Neural crest cell (in vitro differentiated cells): ENCODE measurements at regions not wholly inside any gene's neighbourhood (a gene's known extent, or its start where the extent isn't known, plus 50 kb on each side); places are given as distances from the start of the nearest gene placed in this dataset.
A peak's percentile ranks its signal among the peaks of the same experiment; 100 is the strongest.

Experiments used
- DNase-seq: peaks from one replicate; pipeline ENCODE4 v3.0.0; 2021; ENCODE audit warnings: low read depth, mixed read lengths, low spot score
- H3K27ac Mint-ChIP-seq: one replicate; pipeline ENCODE4 v1.8.0; 2021; ENCODE audit warnings: mild to moderate bottlenecking, mixed read lengths; ENCODE audit not compliant: unreplicated experiment
- H3K27me3 Mint-ChIP-seq: 2 replicates; pipeline ENCODE4 v1.8.0; 2021; ENCODE audit warnings: low read depth, mild to moderate bottlenecking, mixed read lengths
- H3K36me3 Mint-ChIP-seq: 2 replicates; pipeline ENCODE4 v1.8.0; 2021; ENCODE audit warnings: low read depth, mild to moderate bottlenecking, mixed read lengths
- H3K4me1 Mint-ChIP-seq: 2 replicates; pipeline ENCODE4 v1.8.0; 2021; ENCODE audit warnings: mixed read lengths
- H3K4me3 Mint-ChIP-seq: one replicate; pipeline ENCODE4 v1.8.0; 2021; ENCODE audit warnings: mild to moderate bottlenecking, mixed read lengths
- H3K9me3 Mint-ChIP-seq: 2 replicates; pipeline ENCODE4 v1.8.0; 2021; ENCODE audit warnings: mixed read lengths
- CTCF ChIP-seq: fragments of 200-600 bp; sonication (generic); conservative IDR thresholded peaks from 2 replicates; pipeline ENCODE4 v1.5.0; 2021; ENCODE audit warnings: antibody characterized with exemption, mild to moderate bottlenecking

GRCh38 chr9:24351258-24351657 lies 194.4 kb downstream of the IZUMO3 start:
- Mint-ChIP-seq H3K27ac (no peak overlapping the region), H3K9me3 (peaks cover 3% of the 10 kb centered on the region), H3K4me3 (no peak overlapping the region), H3K4me1 (no peaks in the 10 kb centered on the region), H3K27me3 (no peaks in the 10 kb centered on the region), H3K36me3 (no peaks in the 10 kb centered on the region)
- TF ChIP-seq CTCF: no peak
- no peak for DNase-seq

GRCh38 chr9:24342457-24342856 lies 203.2 kb downstream of the IZUMO3 start:
- Mint-ChIP-seq H3K9me3 (no peaks in the 10 kb centered on the region), H3K36me3 (no peaks in the 10 kb centered on the region), H3K27ac (no peak overlapping the region), H3K4me1 (no peaks in the 10 kb centered on the region), H3K4me3 (no peak overlapping the region), H3K27me3 (no peaks in the 10 kb centered on the region)
- DNase-seq: no peak
- TF ChIP-seq CTCF: no peak

- no peak for TF ChIP-seq CTCF
- Mint-ChIP-seq H3K36me3 (no peaks in the 10 kb centered on the region), H3K4me3 (no peak overlapping the region), H3K9me3 (no peaks in the 10 kb centered on the region), H3K27me3 (no peaks in the 10 kb centered on the region), H3K4me1 (no peaks in the 10 kb centered on the region), H3K27ac (no peak overlapping the region)
- DNase-seq: no peak
Observed at GRCh38 chr9:24333629-24334028, 212.1 kb downstream of the IZUMO3 start.

GRCh38 chr9:24298912-24299311 lies 246.8 kb downstream of the IZUMO3 start:
- DNase-seq: no peak
- H3K4me1 Mint-ChIP-seq: peaks cover 5% of the 10 kb centered on the region
- no peak for TF ChIP-seq CTCF
- H3K4me3 Mint-ChIP-seq: no peak overlapping the region
- H3K27me3 Mint-ChIP-seq: no peaks in the 10 kb centered on the region
- peaks cover 9% of the 10 kb centered on the region for H3K9me3 Mint-ChIP-seq
- H3K27ac Mint-ChIP-seq: no peak overlapping the region
- peaks cover 3% of the 10 kb centered on the region for H3K36me3 Mint-ChIP-seq

- no peak for DNase-seq
- peaks cover 5% of the 10 kb centered on the region for H3K9me3 Mint-ChIP-seq
- peaks cover under 1% of the 10 kb centered on the region for H3K36me3 Mint-ChIP-seq
- no peak for TF ChIP-seq CTCF
- H3K27ac Mint-ChIP-seq: no peak overlapping the region
- H3K4me1 Mint-ChIP-seq: peaks cover 14% of the 10 kb centered on the region
- no peak overlapping the region for H3K4me3 Mint-ChIP-seq
- H3K27me3 Mint-ChIP-seq: no peaks in the 10 kb centered on the region
Observed at GRCh38 chr9:24297931-24298330, 247.8 kb downstream of the IZUMO3 start.

- TF ChIP-seq CTCF: no peak
- peaks cover 13% of the 10 kb centered on the region for H3K9me3 Mint-ChIP-seq
- H3K27ac Mint-ChIP-seq: peak overlapping the region; percentile 87
- H3K36me3 Mint-ChIP-seq: no peaks in the 10 kb centered on the region
- H3K27me3 Mint-ChIP-seq: no peaks in the 10 kb centered on the region
- H3K4me3 Mint-ChIP-seq: no peak overlapping the region
- H3K4me1 Mint-ChIP-seq: peaks cover 20% of the 10 kb centered on the region
- DNase-seq: no peak
Observed at GRCh38 chr9:24296124-24296523, 249.6 kb downstream of the IZUMO3 start.
